ENCODE measurements at regions not wholly inside any gene's neighbourhood (a gene's known extent, or its start where the extent isn't known, plus 50 kb on each side); places are given as distances from the start of the nearest gene placed in this dataset.
"Not testable (repeated sequence)": the region's sequence is repeated elsewhere in the genome, so short reads cannot be mapped to it uniquely, and the experiment has no call there.

DNA sequence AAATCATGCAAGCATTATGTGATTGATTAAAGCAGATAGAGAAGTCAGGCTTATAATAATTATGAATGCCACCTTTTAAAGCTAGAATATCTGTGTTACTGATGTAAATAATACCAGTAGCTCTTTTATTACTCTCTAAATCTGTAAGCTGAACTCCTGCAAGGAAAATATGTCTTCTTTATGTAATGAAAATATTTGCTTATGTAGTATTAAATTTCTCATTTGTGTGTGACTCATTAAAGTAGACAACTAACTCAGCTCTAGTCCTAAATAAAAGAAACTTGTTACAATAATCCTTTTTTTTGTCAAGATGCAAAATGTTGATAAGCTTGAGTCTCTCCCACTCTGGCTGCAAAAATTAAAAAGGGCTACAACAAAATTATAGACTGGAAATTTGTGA is 137.7 kb upstream of the FAT1 start:
- CTCF ChIA-PET (ENCODE audit: partially characterized antibody) = no interaction called here
- no peaks in the 10 kb centered on the region for H3K27me3 Mint-ChIP-seq
- intact Hi-C loops (cut with micrococcal nuclease) = no loop called here

DNA sequence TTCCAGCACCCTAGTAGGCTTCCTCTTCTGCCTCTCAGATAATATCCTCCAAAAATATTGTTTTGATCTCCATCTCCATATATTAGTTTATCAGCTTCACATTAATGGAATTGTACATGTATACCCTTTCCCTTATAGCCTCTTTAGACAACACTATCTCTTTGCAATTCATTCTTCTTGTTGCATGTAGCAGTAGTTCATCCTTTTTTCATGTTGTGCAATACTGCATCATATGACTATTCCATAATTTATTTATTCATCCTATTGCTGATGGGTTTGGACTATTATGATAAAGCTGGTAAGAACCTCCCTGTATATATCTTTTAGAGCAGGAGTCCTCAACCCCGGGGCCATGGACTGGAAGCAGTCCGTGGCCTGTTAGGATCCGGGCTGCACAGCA is 148.2 kb upstream of the FAT1 start:
- H3K9me3 Mint-ChIP-seq = peaks cover 0 to 16% (median 3%) of the 10 kb centered on the region in 8 donors
- H3K4me3 Mint-ChIP-seq = no peak overlapping the region
- DNase-seq = no peak
- no peak overlapping the region for H3K27ac ChIP-seq (ENCODE audit: low read depth, low read length)
- H3K9me3 ChIP-seq (ENCODE audit: control insufficient read depth in 1 of 2, low read length in 2 of 2) = no peaks in the 10 kb centered on the region
- H3K27ac Mint-ChIP-seq = no peak overlapping the region
- ChIA-PET CTCF (ENCODE audit: partially characterized antibody) (no interaction called here), POLR2A (ENCODE audit: partially characterized antibody) (no interaction called here)
- no peaks in the 10 kb centered on the region for H3K27me3 Mint-ChIP-seq
- H3K27me3 ChIP-seq (ENCODE audit: insufficient read depth, low read length) = no peaks in the 10 kb centered on the region
- no peaks in the 10 kb centered on the region for H3K36me3 Mint-ChIP-seq
- no peaks in the 10 kb centered on the region for H3K36me3 ChIP-seq (ENCODE audit: insufficient read depth, low read length)
- intact Hi-C loops (cut with micrococcal nuclease) = no loop called here
- H3K4me1 ChIP-seq (ENCODE audit: insufficient read depth, low read length) = no peaks in the 10 kb centered on the region
- no peak overlapping the region for H3K4me3 ChIP-seq (ENCODE audit: low read length in 2 of 2)
- H3K4me1 Mint-ChIP-seq = no peaks in the 10 kb centered on the region

More for the DNA sequence above, 137.7 kb upstream of the FAT1 start:
- Histone ChIP-seq H3K27ac (ENCODE audit: low read depth, low read length) (no peak overlapping the region), H3K4me3 (ENCODE audit: low read length in 2 of 2) (no peak overlapping the region), H3K27me3 (ENCODE audit: insufficient read depth, low read length) (no peaks in the 10 kb centered on the region), H3K4me1 (ENCODE audit: insufficient read depth, low read length) (no peaks in the 10 kb centered on the region), H3K9me3 (ENCODE audit: control insufficient read depth in 1 of 2, low read length in 2 of 2) (no peaks in the 10 kb centered on the region), H3K36me3 (ENCODE audit: insufficient read depth, low read length) (no peaks in the 10 kb centered on the region)
- DNase-seq = no peak
- Mint-ChIP-seq H3K9me3 (peaks cover 0 to 7% (median 2%) of the 10 kb centered on the region in 8 donors), H3K36me3 (no peaks in the 10 kb centered on the region), H3K4me1 (no peaks in the 10 kb centered on the region), H3K27ac (no peak overlapping the region), H3K4me3 (no peak overlapping the region)
- POLR2A ChIA-PET (ENCODE audit: partially characterized antibody) = no interaction called here

DNA sequence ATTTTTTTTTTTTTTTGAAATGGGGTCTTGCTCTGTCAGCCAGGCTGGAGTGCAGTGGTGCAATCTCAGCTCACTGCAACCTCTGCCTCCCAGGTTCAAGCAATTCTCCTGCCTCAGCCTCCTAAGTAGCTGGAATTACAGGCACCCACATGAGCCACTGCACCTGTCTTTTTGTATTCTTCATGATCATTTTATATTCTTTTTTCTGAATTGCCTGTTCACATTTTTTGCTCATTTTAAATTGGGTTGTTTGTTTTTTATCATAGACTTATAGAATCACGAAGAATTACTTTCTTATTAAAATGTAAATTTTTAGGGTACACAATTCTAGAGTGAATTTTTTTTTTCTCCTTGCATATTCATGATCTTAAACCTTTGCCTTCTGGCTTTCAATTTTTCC is 149.4 kb upstream of the FAT1 start:
- H3K36me3 ChIP-seq (ENCODE audit: insufficient read depth, low read length); DNase-seq; intact Hi-C loops (cut with micrococcal nuclease); H3K27ac Mint-ChIP-seq; CTCF ChIA-PET (ENCODE audit: partially characterized antibody); H3K4me3 ChIP-seq (ENCODE audit: low read length in 2 of 2); H3K27ac ChIP-seq (ENCODE audit: low read depth, low read length); H3K36me3 Mint-ChIP-seq; H3K4me3 Mint-ChIP-seq; POLR2A ChIA-PET (ENCODE audit: partially characterized antibody); H3K9me3 ChIP-seq (ENCODE audit: control insufficient read depth in 1 of 2, low read length in 2 of 2); H3K4me1 Mint-ChIP-seq; H3K27me3 ChIP-seq (ENCODE audit: insufficient read depth, low read length); H3K27me3 Mint-ChIP-seq; H3K4me1 ChIP-seq (ENCODE audit: insufficient read depth, low read length): not testable (repeated sequence)
- peaks cover 0 to 16% (median 4%) of the 10 kb centered on the region in 8 donors for H3K9me3 Mint-ChIP-seq

DNA sequence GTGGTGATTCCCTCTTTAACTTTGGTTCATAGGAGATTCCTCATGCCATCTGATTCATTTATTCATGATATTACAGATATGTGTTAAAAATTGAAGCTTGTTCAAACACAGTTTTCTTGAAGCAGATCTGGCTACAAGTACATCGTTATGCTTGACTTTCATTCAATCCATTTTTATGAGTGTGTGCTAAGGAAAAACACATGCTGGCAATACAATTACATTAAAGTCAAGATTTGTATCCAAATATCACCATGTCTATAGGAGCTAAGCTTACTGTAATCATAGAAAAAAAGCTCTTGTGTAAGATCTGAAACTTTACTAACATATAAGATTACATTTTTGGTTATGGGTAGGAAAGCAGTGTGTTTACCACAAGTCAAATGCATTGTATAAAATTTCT is 151.8 kb upstream of the FAT1 start:
- no peak overlapping the region for H3K27ac ChIP-seq (ENCODE audit: low read depth, low read length)
- ChIA-PET CTCF (ENCODE audit: partially characterized antibody) (no interaction called here), POLR2A (ENCODE audit: partially characterized antibody) (no interaction called here)
- no peak overlapping the region for H3K4me3 Mint-ChIP-seq
- no peak for DNase-seq
- intact Hi-C loops (cut with micrococcal nuclease) = no loop called here
- no peaks in the 10 kb centered on the region for H3K27me3 Mint-ChIP-seq
- H3K27me3 ChIP-seq (ENCODE audit: insufficient read depth, low read length) = no peaks in the 10 kb centered on the region
- H3K36me3 ChIP-seq (ENCODE audit: insufficient read depth, low read length) = no peaks in the 10 kb centered on the region
- H3K9me3 ChIP-seq (ENCODE audit: control insufficient read depth in 1 of 2, low read length in 2 of 2) = no peaks in the 10 kb centered on the region
- no peaks in the 10 kb centered on the region for H3K4me1 ChIP-seq (ENCODE audit: insufficient read depth, low read length)
- H3K9me3 Mint-ChIP-seq = peaks cover 0 to 17% (median 8%) of the 10 kb centered on the region in 8 donors
- H3K36me3 Mint-ChIP-seq = no peaks in the 10 kb centered on the region
- H3K27ac Mint-ChIP-seq = no peak overlapping the region
- H3K4me1 Mint-ChIP-seq = no peaks in the 10 kb centered on the region
- no peak overlapping the region for H3K4me3 ChIP-seq (ENCODE audit: low read length in 2 of 2)

DNA sequence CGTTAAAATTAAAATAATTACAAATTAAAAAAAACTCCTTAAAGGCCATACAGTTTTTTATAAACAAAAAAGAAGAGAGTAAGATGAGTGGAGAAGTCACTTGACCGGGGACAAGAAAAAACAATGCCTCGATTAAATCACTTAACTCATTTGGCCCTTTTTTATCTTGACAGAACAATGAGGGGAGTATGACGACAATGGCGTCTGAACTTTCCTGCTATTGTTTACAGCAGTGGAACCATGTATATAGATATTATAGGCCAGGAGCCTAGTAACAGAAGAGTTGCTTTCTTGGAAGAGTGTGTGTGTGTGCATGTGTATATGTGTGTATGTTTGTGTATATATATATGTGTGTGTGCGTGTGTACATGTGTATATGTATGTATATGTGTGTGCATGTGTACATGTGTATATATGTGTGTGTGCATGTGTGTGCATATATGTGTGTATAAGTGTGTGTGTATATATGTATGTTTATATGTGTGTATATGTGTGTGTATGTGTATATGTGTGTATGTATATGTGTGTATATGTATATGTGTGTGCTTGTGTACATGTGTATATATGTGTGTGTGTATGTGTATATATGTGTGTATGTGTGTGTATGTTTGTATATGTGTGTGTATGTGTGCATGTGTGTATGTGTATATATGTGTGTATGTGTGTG is 153.4 kb upstream of the FAT1 start:
- H3K27me3 Mint-ChIP-seq = peaks cover 0 to 2% of the 10 kb centered on the region in 2 donors
- intact Hi-C loops (cut with micrococcal nuclease) = no loop called here

DNA sequence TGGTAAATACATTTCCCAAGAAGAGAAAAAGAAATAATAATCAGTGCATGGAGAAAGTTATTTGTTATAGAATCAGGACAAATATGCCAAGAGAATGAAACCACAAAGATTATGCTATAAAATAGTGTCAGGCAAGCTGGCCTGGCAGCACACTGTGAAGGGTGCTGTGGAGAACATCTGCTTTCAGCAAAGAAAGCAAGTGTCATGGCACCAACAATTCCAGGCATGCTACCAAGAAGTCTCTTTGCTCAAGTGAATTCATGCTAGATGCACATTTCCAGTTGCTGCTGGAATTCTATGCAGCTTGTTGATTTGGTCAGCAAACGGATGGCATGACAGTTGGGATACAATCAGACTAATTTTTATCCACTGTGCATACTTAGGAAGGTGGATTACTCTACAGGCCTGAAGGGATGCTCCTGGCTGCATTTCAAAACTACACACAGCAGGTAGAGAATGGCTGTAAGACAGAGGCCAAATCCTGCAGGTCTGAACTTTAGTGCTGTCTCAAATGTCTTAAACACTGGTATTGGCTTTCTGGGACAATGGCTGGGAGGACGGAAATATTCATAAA is 154.6 kb upstream of the FAT1 start:
- Mint-ChIP-seq H3K27ac (no peak overlapping the region), H3K27me3 (peaks cover 0 to 2% of the 10 kb centered on the region in 2 donors), H3K9me3 (peaks cover 0 to 14% (median 6%) of the 10 kb centered on the region in 8 donors), H3K36me3 (no peaks in the 10 kb centered on the region), H3K4me3 (no peak overlapping the region), H3K4me1 (no peaks in the 10 kb centered on the region)
- no peaks in the 10 kb centered on the region for H3K27me3 ChIP-seq (ENCODE audit: insufficient read depth, low read length)
- ChIA-PET CTCF (ENCODE audit: partially characterized antibody) (no interaction called here), POLR2A (ENCODE audit: partially characterized antibody) (no interaction called here)
- no peak overlapping the region for H3K4me3 ChIP-seq (ENCODE audit: low read length in 2 of 2)
- H3K27ac ChIP-seq (ENCODE audit: low read depth, low read length) = no peak overlapping the region
- intact Hi-C loops (cut with micrococcal nuclease) = no loop called here
- no peaks in the 10 kb centered on the region for H3K4me1 ChIP-seq (ENCODE audit: insufficient read depth, low read length)
- H3K9me3 ChIP-seq (ENCODE audit: control insufficient read depth in 1 of 2, low read length in 2 of 2) = no peaks in the 10 kb centered on the region
- H3K36me3 ChIP-seq (ENCODE audit: insufficient read depth, low read length) = no peaks in the 10 kb centered on the region
- no peak for DNase-seq

More for the DNA sequence above, 153.4 kb upstream of the FAT1 start:
- no peak overlapping the region for H3K4me3 ChIP-seq (ENCODE audit: low read length in 2 of 2)
- H3K4me3 Mint-ChIP-seq = no peak overlapping the region
- H3K27ac Mint-ChIP-seq = no peak overlapping the region
- H3K36me3 ChIP-seq (ENCODE audit: insufficient read depth, low read length) = no peaks in the 10 kb centered on the region
- H3K9me3 Mint-ChIP-seq = peaks cover 0 to 17% (median 6%) of the 10 kb centered on the region in 8 donors
- H3K27me3 ChIP-seq (ENCODE audit: insufficient read depth, low read length) = no peaks in the 10 kb centered on the region
- H3K4me1 ChIP-seq (ENCODE audit: insufficient read depth, low read length) = no peaks in the 10 kb centered on the region
- no peaks in the 10 kb centered on the region for H3K36me3 Mint-ChIP-seq
- H3K9me3 ChIP-seq (ENCODE audit: control insufficient read depth in 1 of 2, low read length in 2 of 2) = no peaks in the 10 kb centered on the region
- no peaks in the 10 kb centered on the region for H3K4me1 Mint-ChIP-seq
- H3K27ac ChIP-seq (ENCODE audit: low read depth, low read length) = no peak overlapping the region
- CTCF ChIA-PET (ENCODE audit: partially characterized antibody) = no interaction called here
- POLR2A ChIA-PET (ENCODE audit: partially characterized antibody) = no interaction called here
- no peak for DNase-seq

DNA sequence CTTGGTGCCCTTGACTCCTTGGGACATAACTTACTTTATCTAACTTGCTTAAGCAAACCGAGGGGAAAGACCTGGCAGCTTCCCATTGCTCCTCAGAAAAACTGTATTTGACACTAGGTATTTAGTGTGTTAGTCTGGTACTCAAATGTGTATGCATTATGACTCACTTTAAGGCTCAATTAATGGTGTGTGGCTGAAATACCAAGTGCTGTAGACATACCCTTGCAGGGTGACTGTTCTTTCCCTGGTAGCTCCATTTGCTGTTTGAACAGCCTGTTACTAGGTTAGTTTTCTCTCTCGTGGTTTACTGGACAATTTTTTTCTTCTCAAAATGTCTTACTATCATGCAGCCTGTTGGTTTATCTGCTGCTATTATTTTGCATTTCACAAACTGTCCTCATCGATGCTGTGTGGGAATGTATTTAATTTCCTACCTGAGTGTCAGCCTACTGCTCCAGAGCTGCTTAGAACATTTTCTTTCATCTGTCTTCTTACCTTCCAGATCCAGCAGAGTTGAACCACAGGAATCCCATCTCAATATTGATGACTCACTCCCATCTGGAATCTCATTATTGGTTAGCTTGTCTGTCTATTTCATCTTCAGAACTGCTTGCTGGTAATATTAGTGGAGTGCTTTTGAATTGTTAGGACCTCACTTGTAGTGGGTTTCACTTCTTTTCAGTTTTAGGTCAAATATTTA is 158.0 kb upstream of the FAT1 start:
- H3K9me3 Mint-ChIP-seq = peaks cover 0 to 10% (median 4%) of the 10 kb centered on the region in 8 donors

More for the DNA sequence above, 158.0 kb upstream of the FAT1 start:
- Histone ChIP-seq H3K4me1 (ENCODE audit: insufficient read depth, low read length) (no peaks in the 10 kb centered on the region), H3K27me3 (ENCODE audit: insufficient read depth, low read length) (no peaks in the 10 kb centered on the region), H3K27ac (ENCODE audit: low read depth, low read length) (no peak overlapping the region), H3K9me3 (ENCODE audit: control insufficient read depth in 1 of 2, low read length in 2 of 2) (no peaks in the 10 kb centered on the region), H3K36me3 (ENCODE audit: insufficient read depth, low read length) (no peaks in the 10 kb centered on the region), H3K4me3 (ENCODE audit: low read length in 2 of 2) (no peak overlapping the region)
- Mint-ChIP-seq H3K27ac (no peak overlapping the region), H3K36me3 (no peaks in the 10 kb centered on the region), H3K4me1 (no peaks in the 10 kb centered on the region), H3K4me3 (no peak overlapping the region), H3K27me3 (peaks cover 0 to 2% of the 10 kb centered on the region in 2 donors)
- POLR2A ChIA-PET (ENCODE audit: partially characterized antibody) = no interaction called here
- no peak for DNase-seq
- CTCF ChIA-PET (ENCODE audit: partially characterized antibody) = no interaction called here
- intact Hi-C loops (cut with micrococcal nuclease) = no loop called here

All from CD4-positive, alpha-beta memory T cell (primary cell).